ENCODE measurements at regions not wholly inside any gene's neighbourhood (a gene's known extent, or its start where the extent isn't known, plus 50 kb on each side); places are given as distances from the start of the nearest gene placed in this dataset.

- no peaks in the 10 kb centered on the region for H4K20me1 ChIP-seq
- no peak overlapping the region for H3K9ac ChIP-seq
- H3K4me2 ChIP-seq = no peak overlapping the region
- H3K4me3 ChIP-seq = no peak overlapping the region
- H3K27ac ChIP-seq = no peak overlapping the region
- H3K9me3 ChIP-seq (replicated peaks in 1 of 11) = no peaks in the 10 kb centered on the region
- no peaks in the 10 kb centered on the region for H3K27me3 ChIP-seq
- no peaks in the 10 kb centered on the region for H3K4me1 ChIP-seq
- H3K36me3 ChIP-seq = no peaks in the 10 kb centered on the region
- TF ChIP-seq Cebpa-rat (IDR thresholded peaks at IDR 0.05) = no peak
These were observed 1137.0 kb downstream of the ROBO2 start for GRCh38 chr3:78176869-78177268.

GRCh38 chr3:78177780-78178179 lies 1137.9 kb downstream of the ROBO2 start:
- Histone ChIP-seq H3K9me3 (replicated peaks in 1 of 11) (no peaks in the 10 kb centered on the region), H3K4me1 (no peaks in the 10 kb centered on the region), H3K36me3 (no peaks in the 10 kb centered on the region), H3K4me2 (no peak overlapping the region), H3K9ac (no peak overlapping the region), H3K27me3 (no peaks in the 10 kb centered on the region), H4K20me1 (no peaks in the 10 kb centered on the region), H3K4me3 (no peak overlapping the region), H3K27ac (no peak overlapping the region)
- no peak for TF ChIP-seq Cebpa-rat (IDR thresholded peaks at IDR 0.05)

GRCh38 chr3:78178209-78178608 lies 1138.3 kb downstream of the ROBO2 start:
- no peak overlapping the region for H3K4me2 ChIP-seq
- H3K9ac ChIP-seq = no peak overlapping the region
- H3K9me3 ChIP-seq (replicated peaks in 1 of 11) = no peaks in the 10 kb centered on the region
- H3K36me3 ChIP-seq = no peaks in the 10 kb centered on the region
- H4K20me1 ChIP-seq = no peaks in the 10 kb centered on the region
- TF ChIP-seq Cebpa-rat (IDR thresholded peaks at IDR 0.05) = no peak
- H3K27ac ChIP-seq = no peak overlapping the region
- H3K4me3 ChIP-seq = no peak overlapping the region
- H3K4me1 ChIP-seq = no peaks in the 10 kb centered on the region
- no peaks in the 10 kb centered on the region for H3K27me3 ChIP-seq

GRCh38 chr3:78178740-78179363 lies 1139.0 kb downstream of the ROBO2 start:
- no peaks in the 10 kb centered on the region for H3K36me3 ChIP-seq
- no peaks in the 10 kb centered on the region for H4K20me1 ChIP-seq
- H3K27ac ChIP-seq = no peak overlapping the region
- TF ChIP-seq Cebpa-rat (IDR thresholded peaks at IDR 0.05) = no peak
- H3K27me3 ChIP-seq = no peaks in the 10 kb centered on the region
- H3K4me3 ChIP-seq = no peak overlapping the region
- H3K9me3 ChIP-seq (replicated peaks in 1 of 11) = no peaks in the 10 kb centered on the region
- H3K4me1 ChIP-seq = no peaks in the 10 kb centered on the region
- no peak overlapping the region for H3K4me2 ChIP-seq
- no peak overlapping the region for H3K9ac ChIP-seq

- Histone ChIP-seq H4K20me1 (no peaks in the 10 kb centered on the region), H3K27me3 (no peaks in the 10 kb centered on the region), H3K4me2 (no peak overlapping the region), H3K4me3 (no peak overlapping the region), H3K36me3 (no peaks in the 10 kb centered on the region), H3K4me1 (no peaks in the 10 kb centered on the region), H3K9ac (no peak overlapping the region), H3K9me3 (replicated peaks in 1 of 11) (no peaks in the 10 kb centered on the region), H3K27ac (no peak overlapping the region)
- TF ChIP-seq Cebpa-rat (IDR thresholded peaks at IDR 0.05) = no peak
These were observed 1144.2 kb downstream of the ROBO2 start for GRCh38 chr3:78183906-78184599.

- Histone ChIP-seq H3K4me2 (no peak overlapping the region), H3K36me3 (no peaks in the 10 kb centered on the region), H3K4me1 (no peaks in the 10 kb centered on the region), H4K20me1 (no peaks in the 10 kb centered on the region), H3K27ac (no peak overlapping the region), H3K9ac (no peak overlapping the region), H3K27me3 (no peaks in the 10 kb centered on the region), H3K9me3 (replicated peaks in 1 of 11) (peaks cover 3 to 7% (median 5%) of the 10 kb centered on the region in 11 experiments; a peak in 16 of 22 replicates), H3K4me3 (no peak overlapping the region)
- no peak for TF ChIP-seq Cebpa-rat (IDR thresholded peaks at IDR 0.05)
These were observed 1146.5 kb downstream of the ROBO2 start for GRCh38 chr3:78186404-78186803.

GRCh38 chr3:78201091-78201490 lies 1161.2 kb downstream of the ROBO2 start:
- H3K4me3 ChIP-seq = no peak overlapping the region
- no peaks in the 10 kb centered on the region for H3K9me3 ChIP-seq (replicated peaks in 1 of 11)
- no peaks in the 10 kb centered on the region for H3K27me3 ChIP-seq
- H4K20me1 ChIP-seq = no peaks in the 10 kb centered on the region
- H3K9ac ChIP-seq = no peak overlapping the region
- no peak overlapping the region for H3K27ac ChIP-seq
- H3K4me1 ChIP-seq = no peaks in the 10 kb centered on the region
- no peak overlapping the region for H3K4me2 ChIP-seq
- TF ChIP-seq Cebpa-rat (IDR thresholded peaks at IDR 0.05) = no peak
- no peaks in the 10 kb centered on the region for H3K36me3 ChIP-seq

- no peak overlapping the region for H3K4me2 ChIP-seq
These were observed 1165.1 kb downstream of the ROBO2 start for GRCh38 chr3:78204977-78205376.

GRCh38 chr3:78221300-78221699 lies 1181.4 kb downstream of the ROBO2 start:
- no peak for TF ChIP-seq Cebpa-rat (IDR thresholded peaks at IDR 0.05)
- H3K27me3 ChIP-seq = no peaks in the 10 kb centered on the region
- H3K9ac ChIP-seq = no peak overlapping the region
- no peaks in the 10 kb centered on the region for H3K4me1 ChIP-seq
- H3K36me3 ChIP-seq = no peaks in the 10 kb centered on the region
- no peak overlapping the region for H3K4me2 ChIP-seq
- H3K4me3 ChIP-seq = no peak overlapping the region
- no peaks in the 10 kb centered on the region for H4K20me1 ChIP-seq
- H3K27ac ChIP-seq = no peak overlapping the region
- no peaks in the 10 kb centered on the region for H3K9me3 ChIP-seq (replicated peaks in 1 of 11)

More at GRCh38 chr3:78204977-78205376, 1165.1 kb downstream of the ROBO2 start:
- no peaks in the 10 kb centered on the region for H3K4me1 ChIP-seq
- no peak overlapping the region for H3K27ac ChIP-seq
- H3K4me3 ChIP-seq = no peak overlapping the region
- TF ChIP-seq Cebpa-rat (IDR thresholded peaks at IDR 0.05) = no peak
- no peaks in the 10 kb centered on the region for H3K36me3 ChIP-seq
- H4K20me1 ChIP-seq = no peaks in the 10 kb centered on the region
- no peaks in the 10 kb centered on the region for H3K27me3 ChIP-seq
- no peak overlapping the region for H3K9ac ChIP-seq
- H3K9me3 ChIP-seq (replicated peaks in 1 of 11) = no peaks in the 10 kb centered on the region

- Histone ChIP-seq H3K36me3 (no peaks in the 10 kb centered on the region), H3K9ac (no peak overlapping the region), H3K4me1 (no peaks in the 10 kb centered on the region), H3K27ac (no peak overlapping the region), H3K4me3 (no peak overlapping the region), H3K27me3 (no peaks in the 10 kb centered on the region), H4K20me1 (no peaks in the 10 kb centered on the region), H3K4me2 (no peak overlapping the region), H3K9me3 (replicated peaks in 1 of 11) (no peaks in the 10 kb centered on the region)
- no peak for TF ChIP-seq Cebpa-rat (IDR thresholded peaks at IDR 0.05)
These were observed 1181.9 kb downstream of the ROBO2 start for GRCh38 chr3:78221796-78222195.
